Heart left ventricle (tissue), 13 donors: ENCODE measurements at regions not wholly inside any gene's neighbourhood (a gene's known extent, or its start where the extent isn't known, plus 50 kb on each side); places are given as distances from the start of the nearest gene placed in this dataset.
"Not testable (repeated sequence)": the region's sequence is repeated elsewhere in the genome, so short reads cannot be mapped to it uniquely, and the experiment has no call there.

Source experiments
- POLR2A ChIP-seq, 2 donors: fragments of 450-650 bp; IDR thresholded peaks; one replicate each; pipeline ENCODE4 v1.6.1; 2017; ENCODE audit warnings: antibody characterized with exemption in 2 of 2, mild to moderate bottlenecking in 2 of 2, moderate library complexity in 2 of 2
- TF ChIP-seq, protein P1 (sequence below), 12 donors: fragments of 200-600 bp; sonication (generic) in 4 of 12; IDR thresholded peaks; one replicate each; pipeline versions ENCODE4 v1.5.0 to v1.8.0; 2018 to 2022; ENCODE audit warnings: antibody characterized with exemption in 12 of 12, mild to moderate bottlenecking in 5 of 12
- donor health status: ischemic (EF 13 %, LVEDD 7.1; RV severe dilation, severe dysfunction).
- donor health status: DM: no; HTN: yes; CAD: no.
- donor health status: DM: no; HTN: no; CAD: no.
- donor health status: ischemic (EF 25% LVEDD 6.9; RV normal size, moderate dysfunction).
- donor health status: ischemic (EF 25% LVEDD 5.7; RV mildly dilated, moderate dysfunction).
- donor health status: ischemic (EF 35%, LVEDD 5.7; RV mildly dilated, moderate dysfunction).
- donor health status: nonischemic (EF 11% LVEDD 7.7; RV severe dilation, severe dysfunction).
- donor health status: DM: yes; HTN: yes; CAD: no.
- donor health status: PGD.
- donor health status: ischemic (EF 29% LVEDD 5.4; RV normal size, mild dysfunction).
- donor health status: nonischemic (EF 23%, LVEDD 6.1; RV moderate dilation, normal function).

DNA sequence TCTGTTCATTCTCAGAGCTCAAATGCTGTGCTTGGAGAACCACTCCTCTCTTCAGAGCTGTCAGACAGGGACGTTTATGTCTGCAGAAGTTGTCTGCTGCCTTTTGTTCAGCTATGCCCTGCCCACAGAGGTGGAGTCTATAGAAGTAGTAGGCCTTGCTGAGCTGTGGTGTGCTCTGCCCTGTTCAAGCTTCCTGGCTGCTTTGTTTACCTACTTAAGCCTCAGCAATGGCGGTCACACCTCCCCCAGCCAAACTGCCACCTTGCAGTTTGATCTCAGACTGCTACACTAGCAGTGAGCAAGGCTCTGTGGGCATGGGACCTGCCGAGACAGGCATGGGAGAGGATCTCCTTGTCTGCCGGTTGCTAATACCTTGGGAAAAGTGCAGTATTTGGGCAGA is 59.7 kb upstream of the HGF start:
- TF ChIP-seq, protein P1, sequence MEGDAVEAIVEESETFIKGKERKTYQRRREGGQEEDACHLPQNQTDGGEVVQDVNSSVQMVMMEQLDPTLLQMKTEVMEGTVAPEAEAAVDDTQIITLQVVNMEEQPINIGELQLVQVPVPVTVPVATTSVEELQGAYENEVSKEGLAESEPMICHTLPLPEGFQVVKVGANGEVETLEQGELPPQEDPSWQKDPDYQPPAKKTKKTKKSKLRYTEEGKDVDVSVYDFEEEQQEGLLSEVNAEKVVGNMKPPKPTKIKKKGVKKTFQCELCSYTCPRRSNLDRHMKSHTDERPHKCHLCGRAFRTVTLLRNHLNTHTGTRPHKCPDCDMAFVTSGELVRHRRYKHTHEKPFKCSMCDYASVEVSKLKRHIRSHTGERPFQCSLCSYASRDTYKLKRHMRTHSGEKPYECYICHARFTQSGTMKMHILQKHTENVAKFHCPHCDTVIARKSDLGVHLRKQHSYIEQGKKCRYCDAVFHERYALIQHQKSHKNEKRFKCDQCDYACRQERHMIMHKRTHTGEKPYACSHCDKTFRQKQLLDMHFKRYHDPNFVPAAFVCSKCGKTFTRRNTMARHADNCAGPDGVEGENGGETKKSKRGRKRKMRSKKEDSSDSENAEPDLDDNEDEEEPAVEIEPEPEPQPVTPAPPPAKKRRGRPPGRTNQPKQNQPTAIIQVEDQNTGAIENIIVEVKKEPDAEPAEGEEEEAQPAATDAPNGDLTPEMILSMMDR (IDR thresholded peaks at IDR 0.05), result not testable (repeated sequence)
- not testable (repeated sequence) for TF ChIP-seq POLR2A (IDR thresholded peaks at IDR 0.05)
